GM12872 (cell line): ENCODE measurements at regions not wholly inside any gene's neighbourhood (a gene's known extent, or its start where the extent isn't known, plus 50 kb on each side); places are given as distances from the start of the nearest gene placed in this dataset.

ENCODE experiments used
- TF ChIP-seq, protein P1 (sequence below): IDR thresholded peaks from 3 replicates; pipeline ENCODE4 v1.5.1; 2011; ENCODE audit warnings: low read depth, mild to moderate bottlenecking, low read length, moderate library complexity; ENCODE audit not compliant: insufficient read depth

DNA sequence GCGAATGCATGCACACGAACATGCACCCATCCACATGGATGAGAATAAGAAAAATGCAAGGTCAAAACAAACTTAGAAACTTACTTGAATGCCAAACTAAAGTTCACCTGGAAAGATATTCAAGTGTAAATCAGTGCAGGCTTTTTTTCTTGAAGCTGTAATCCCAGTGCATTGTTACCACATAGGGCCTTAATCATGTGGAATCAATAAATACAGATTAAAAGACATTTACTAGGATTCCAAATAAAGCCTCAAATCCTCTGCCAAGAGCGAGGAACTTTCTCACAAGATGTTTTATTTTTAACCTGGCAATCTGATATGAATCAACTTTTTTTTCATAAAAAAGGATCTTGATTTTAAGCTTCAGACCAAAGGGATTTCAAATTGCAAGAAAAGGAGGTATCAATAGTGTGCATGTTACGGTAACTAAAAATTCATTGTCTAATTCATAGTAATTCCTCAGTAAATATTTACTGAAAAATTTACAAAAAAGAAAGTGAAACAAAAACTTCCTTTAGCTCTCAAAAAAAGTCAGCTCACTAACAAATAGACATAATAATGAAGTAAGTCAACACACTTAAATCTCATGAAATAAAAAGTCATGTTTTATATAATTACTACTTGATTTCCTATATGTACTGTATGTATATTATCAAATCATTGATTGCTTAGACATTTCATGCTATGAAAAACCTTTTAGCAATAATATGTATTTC lies 978.6 kb downstream of the PLOD2 start:
- TF ChIP-seq, protein P1, sequence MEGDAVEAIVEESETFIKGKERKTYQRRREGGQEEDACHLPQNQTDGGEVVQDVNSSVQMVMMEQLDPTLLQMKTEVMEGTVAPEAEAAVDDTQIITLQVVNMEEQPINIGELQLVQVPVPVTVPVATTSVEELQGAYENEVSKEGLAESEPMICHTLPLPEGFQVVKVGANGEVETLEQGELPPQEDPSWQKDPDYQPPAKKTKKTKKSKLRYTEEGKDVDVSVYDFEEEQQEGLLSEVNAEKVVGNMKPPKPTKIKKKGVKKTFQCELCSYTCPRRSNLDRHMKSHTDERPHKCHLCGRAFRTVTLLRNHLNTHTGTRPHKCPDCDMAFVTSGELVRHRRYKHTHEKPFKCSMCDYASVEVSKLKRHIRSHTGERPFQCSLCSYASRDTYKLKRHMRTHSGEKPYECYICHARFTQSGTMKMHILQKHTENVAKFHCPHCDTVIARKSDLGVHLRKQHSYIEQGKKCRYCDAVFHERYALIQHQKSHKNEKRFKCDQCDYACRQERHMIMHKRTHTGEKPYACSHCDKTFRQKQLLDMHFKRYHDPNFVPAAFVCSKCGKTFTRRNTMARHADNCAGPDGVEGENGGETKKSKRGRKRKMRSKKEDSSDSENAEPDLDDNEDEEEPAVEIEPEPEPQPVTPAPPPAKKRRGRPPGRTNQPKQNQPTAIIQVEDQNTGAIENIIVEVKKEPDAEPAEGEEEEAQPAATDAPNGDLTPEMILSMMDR, result no peak

DNA sequence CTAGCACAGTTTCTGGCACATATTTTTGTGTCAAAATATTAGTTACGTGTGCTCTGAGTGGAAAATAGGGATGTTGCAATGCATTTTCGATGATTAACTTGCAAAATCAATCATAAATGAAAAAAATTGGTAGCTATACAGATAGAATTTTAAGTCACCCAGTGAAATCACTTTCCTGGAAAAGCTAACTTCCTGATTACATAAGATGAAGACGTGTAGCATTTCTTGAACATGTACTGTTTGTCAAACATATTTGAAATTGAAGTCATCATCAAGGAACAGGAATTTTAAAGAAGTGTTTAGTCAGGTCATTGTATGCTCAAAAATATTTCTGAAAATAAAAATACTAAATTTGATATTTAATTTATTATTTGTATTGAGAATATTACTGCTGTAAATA lies 977.7 kb downstream of the PLOD2 start:
- TF ChIP-seq, protein P1, result no peak

DNA sequence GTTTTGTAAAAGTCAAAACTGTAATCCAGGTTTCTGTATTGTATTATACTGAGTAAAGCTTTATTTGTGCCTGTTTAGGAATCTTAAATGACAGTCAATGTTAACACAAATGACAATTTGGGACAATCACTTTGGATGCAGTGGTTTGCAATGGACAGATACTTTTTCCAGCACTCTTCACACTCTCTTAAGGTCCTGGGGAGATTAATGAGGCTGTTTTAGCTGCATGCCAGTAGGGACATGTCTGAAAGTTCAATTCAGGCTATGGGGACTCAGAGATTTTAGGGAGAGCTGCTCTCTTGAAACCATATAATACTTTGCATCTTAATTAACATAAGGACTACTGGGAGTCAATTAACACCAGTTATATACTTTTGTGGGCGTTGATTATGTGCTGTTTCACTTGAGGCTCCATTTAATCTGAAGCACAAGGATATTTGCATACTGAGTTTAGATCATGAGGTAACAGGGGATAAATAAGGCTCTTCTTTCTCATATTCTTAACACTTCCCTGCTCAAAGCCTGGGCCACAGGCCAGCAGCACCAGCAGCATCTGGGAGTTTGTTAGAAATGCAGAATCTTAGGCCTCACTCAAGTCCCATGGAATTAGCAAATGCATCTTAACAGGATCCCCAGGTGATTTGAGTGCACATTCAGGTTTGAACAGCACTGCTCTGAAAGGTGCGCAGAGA lies 972.8 kb downstream of the PLOD2 start:
- TF ChIP-seq, protein P1, result no peak

DNA sequence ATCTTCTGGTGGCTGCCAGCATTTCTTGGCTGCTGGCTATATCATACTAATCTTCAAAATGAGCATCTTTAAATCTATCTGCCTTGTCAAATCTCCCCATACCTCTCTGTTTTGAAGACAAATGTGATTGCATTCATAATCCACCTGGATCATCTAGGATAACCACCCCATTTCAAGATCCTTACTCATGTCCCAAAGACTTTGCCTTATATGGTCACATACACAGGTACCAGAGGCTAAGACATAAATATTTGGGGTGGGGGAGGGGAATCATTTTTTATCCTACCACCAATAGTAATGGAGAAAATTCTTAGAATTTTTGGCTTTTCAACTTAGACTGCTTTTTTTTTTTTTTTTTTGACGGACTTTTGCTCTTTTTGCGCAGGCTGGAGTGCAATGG lies 970.8 kb downstream of the PLOD2 start:
- TF ChIP-seq, protein P1, result no peak

DNA sequence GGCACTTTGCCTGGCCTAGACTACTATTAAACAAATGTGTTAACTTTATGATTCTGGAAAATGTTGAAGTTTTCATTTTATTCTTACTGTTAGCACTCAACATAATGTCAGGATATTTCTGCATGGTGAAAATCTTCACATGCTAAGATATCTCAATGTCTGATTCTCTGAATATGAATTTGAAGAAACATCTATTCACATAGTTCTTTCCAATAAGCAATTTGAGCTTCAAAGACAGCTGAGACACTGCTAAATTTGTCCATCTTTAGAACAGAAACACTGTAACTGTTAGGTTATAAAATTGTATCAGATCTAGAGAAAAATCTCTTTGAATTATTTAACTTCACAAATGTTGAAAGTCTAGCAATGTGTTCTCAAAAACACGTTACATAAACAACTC lies 970.2 kb downstream of the PLOD2 start:
- TF ChIP-seq, protein P1, result no peak

DNA sequence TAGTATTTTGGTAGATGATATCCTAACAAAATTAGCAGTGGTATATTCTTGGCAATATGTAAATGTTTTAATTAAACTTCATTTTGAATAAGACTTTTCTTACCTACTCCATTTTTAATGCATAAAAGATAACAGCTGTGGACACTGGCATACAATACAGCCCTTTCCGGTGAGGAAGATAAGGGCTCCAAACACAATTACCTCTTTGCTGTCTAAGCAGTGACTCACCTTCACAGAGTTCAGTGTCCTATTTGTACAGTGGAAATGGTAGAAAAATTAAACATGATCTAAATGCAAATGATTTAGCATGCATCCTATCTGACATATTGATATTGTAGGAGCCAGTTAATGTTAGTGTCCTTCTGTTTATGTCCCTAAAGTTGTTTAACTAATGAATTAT lies 969.4 kb downstream of the PLOD2 start:
- TF ChIP-seq, protein P1, result no peak

DNA sequence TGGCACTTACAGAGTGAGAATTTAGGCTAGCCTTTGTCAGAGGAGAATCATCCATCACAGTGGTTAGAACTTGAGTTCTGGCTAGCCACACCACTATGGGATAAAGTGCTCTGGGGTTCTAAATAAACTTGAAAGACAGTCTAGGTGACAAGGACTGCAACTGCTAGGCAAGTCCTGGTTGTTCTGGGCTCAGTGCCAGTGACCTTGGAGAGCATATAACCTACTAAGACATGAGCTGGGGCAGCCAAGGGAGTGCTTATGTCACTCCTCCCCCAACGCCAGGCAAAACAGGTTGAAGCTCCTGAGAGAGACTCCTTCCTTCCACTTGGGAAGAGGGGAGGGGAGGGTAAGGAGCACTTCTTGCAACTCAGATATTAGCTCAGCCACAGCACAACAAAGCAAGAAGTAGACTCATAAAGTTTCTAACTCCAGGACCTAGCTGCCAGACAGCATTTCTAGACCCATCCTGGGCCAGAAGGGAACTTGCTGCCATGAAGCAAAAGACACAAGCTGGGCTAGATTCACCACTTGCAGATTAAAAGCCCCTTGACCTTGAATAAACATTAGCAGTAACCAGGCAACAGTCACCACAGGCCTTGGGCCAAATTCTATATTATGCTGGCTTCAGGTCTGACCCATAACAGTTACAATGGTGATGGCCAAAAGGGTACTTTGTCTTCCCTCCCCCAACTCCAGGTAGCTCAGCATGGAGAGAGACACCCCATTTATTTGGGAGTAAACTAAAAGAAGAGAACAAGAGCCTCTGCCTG lies 963.7 kb downstream of the PLOD2 start:
- TF ChIP-seq, protein P1, result no peak
